Loucy (cell line): ENCODE measurements at regions not wholly inside any gene's neighbourhood (a gene's known extent, or its start where the extent isn't known, plus 50 kb on each side); places are given as distances from the start of the nearest gene placed in this dataset.

Source experiments
- H2AFZ ChIP-seq: fragments of 200-600 bp; sonication (generic); 2 replicates; pipeline ENCODE4 v1.6.0; 2016; ENCODE audit warnings: antibody characterized with exemption, mild to moderate bottlenecking, low read length, moderate library complexity
- H3F3A ChIP-seq: fragments of 200-600 bp; 2 replicates; pipeline ENCODE4 v1.6.0; 2016; ENCODE audit warnings: antibody characterized with exemption, low read depth, mild to moderate bottlenecking
- H3K27me3 ChIP-seq: fragments of 200-600 bp; sonication (generic); 2 replicates; pipeline ENCODE4 v1.6.1; 2014; ENCODE audit warnings: low read length, mild to moderate bottlenecking; ENCODE audit not compliant: insufficient read depth, poor library complexity, severe bottlenecking
- H3K36me3 ChIP-seq: fragments of 200-600 bp; sonication (generic); 2 replicates; pipeline ENCODE4 v1.6.1; 2016; ENCODE audit warnings: low read length; ENCODE audit not compliant: insufficient read depth
- H3K4me1 ChIP-seq: fragments of 200-600 bp; sonication (generic); 2 replicates; pipeline ENCODE4 v1.5.1; 2014; ENCODE audit warnings: low read length, mild to moderate bottlenecking; ENCODE audit not compliant: insufficient read depth, poor library complexity, severe bottlenecking
- H3K4me2 ChIP-seq: fragments of 200-600 bp; sonication (generic); 2 replicates; pipeline ENCODE4 v1.6.0; 2014; ENCODE audit warnings: antibody characterized with exemption, low read length, low read depth, mild to moderate bottlenecking; ENCODE audit not compliant: poor library complexity, severe bottlenecking
- H3K4me3 ChIP-seq: fragments of 200-600 bp; sonication (generic); 2 replicates; pipeline ENCODE4 v1.5.1; 2014; ENCODE audit warnings: low read length, mild to moderate bottlenecking, mixed read lengths; ENCODE audit not compliant: poor library complexity, severe bottlenecking
- H3K79me2 ChIP-seq: fragments of 200-600 bp; sonication (generic); 2 replicates; pipeline ENCODE4 v1.6.1; 2014; ENCODE audit warnings: low read length; ENCODE audit not compliant: insufficient read depth
- H3K9ac ChIP-seq: fragments of 200-600 bp; sonication (generic); 2 replicates; pipeline ENCODE4 v1.6.0; 2014; ENCODE audit warnings: mild to moderate bottlenecking, low read depth, low read length, moderate library complexity; ENCODE audit not compliant: poor library complexity, severe bottlenecking
- H3K9me2 ChIP-seq: fragments of 200-600 bp; sonication (generic); replicated peaks from 2 replicates; pipeline ENCODE4 v1.6.1; 2016; ENCODE audit warnings: low read depth, low read length, mixed read lengths
- H3K9me3 ChIP-seq: fragments of 200-600 bp; sonication (generic); 2 replicates; pipeline ENCODE4 v1.6.1; 2014; ENCODE audit warnings: mild to moderate bottlenecking, antibody characterized with exemption, low read length, low read depth; ENCODE audit not compliant: insufficient read depth
- H4K20me1 ChIP-seq: fragments of 200-600 bp; sonication (generic); 2 replicates; pipeline ENCODE4 v1.6.0; 2014; ENCODE audit warnings: antibody characterized with exemption, low read length, mild to moderate bottlenecking; ENCODE audit not compliant: insufficient read depth, poor library complexity, severe bottlenecking
- CTCF ChIP-seq: fragments of 200-600 bp; sonication (generic); conservative IDR thresholded peaks from 2 replicates; pipeline ENCODE4 v1.5.1; 2014; ENCODE audit warnings: mild to moderate bottlenecking, antibody characterized with exemption, low read length
- EZH2phosphoT487 ChIP-seq: fragments of 200-600 bp; IDR thresholded peaks from 2 replicates; pipeline ENCODE4 v1.6.1; 2018; ENCODE audit warnings: antibody characterized with exemption, mild to moderate bottlenecking, moderate library complexity, borderline replicate concordance

DNA sequence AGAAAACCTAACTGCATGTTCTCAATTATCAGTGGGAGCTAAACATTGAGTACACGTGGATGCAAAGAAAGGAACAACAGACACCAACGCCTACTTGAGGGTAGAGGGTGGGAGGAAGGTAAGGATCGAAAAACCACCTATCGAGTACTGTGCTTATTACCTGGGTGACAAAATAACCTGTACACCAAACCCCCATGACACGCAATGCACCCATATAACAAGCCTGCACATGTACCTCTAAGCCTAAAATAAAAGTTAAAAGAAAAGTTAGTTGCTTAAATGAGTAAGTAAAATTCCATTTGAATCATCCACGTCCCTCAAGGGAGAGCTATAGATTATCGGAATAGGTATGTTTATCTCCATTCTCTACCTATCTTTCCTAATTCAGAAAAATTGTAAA, 210.2 kb upstream of the ADCY2 start:
- H3K27me3 ChIP-seq, result no peaks in the 10 kb centered on the region
- H3K9me2 ChIP-seq, result no peaks in the 10 kb centered on the region
- TF ChIP-seq EZH2phosphoT487, result no peak
- TF ChIP-seq CTCF, result no peak
- H3K36me3 ChIP-seq, result no peaks in the 10 kb centered on the region
- no peaks in the 10 kb centered on the region for H3K4me1 ChIP-seq
- no peaks in the 10 kb centered on the region for H3F3A ChIP-seq
- no peaks in the 10 kb centered on the region for H4K20me1 ChIP-seq
- H3K9me3 ChIP-seq, result no peaks in the 10 kb centered on the region
- no peak overlapping the region for H3K4me3 ChIP-seq
- H3K4me2 ChIP-seq, result no peak overlapping the region
- no peak overlapping the region for H2AFZ ChIP-seq
- H3K79me2 ChIP-seq, result no peaks in the 10 kb centered on the region
- H3K9ac ChIP-seq, result no peak overlapping the region

DNA sequence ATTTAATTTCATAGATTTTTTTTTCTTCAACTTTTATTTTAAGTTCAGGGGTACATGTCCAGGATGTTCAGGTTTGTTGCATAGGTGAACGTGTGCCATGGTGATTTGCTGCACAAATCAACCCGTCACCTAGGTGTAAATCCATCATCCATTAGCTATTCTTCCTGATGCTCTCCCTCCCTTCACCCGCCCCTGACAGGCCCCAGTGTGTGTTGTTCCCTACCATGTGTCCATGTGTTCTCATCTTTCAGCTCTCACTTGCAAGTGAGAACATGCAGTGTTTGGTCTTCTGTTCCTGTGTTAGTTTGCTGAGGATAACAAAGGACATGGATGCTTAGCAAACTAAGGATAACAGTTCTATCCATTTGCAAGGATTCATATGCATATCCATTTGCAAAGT, 209.1 kb upstream of the ADCY2 start:
- Histone ChIP-seq H3K79me2 (no peaks in the 10 kb centered on the region), H3K27me3 (no peaks in the 10 kb centered on the region), H3K9me2 (no peaks in the 10 kb centered on the region), H2AFZ (no peak overlapping the region), H4K20me1 (no peaks in the 10 kb centered on the region), H3K36me3 (no peaks in the 10 kb centered on the region), H3K4me2 (no peak overlapping the region), H3K4me1 (no peaks in the 10 kb centered on the region), H3K4me3 (no peak overlapping the region), H3F3A (no peaks in the 10 kb centered on the region), H3K9me3 (no peaks in the 10 kb centered on the region), H3K9ac (no peak overlapping the region)
- TF ChIP-seq CTCF (no peak), EZH2phosphoT487 (no peak)

GRCh38 chr5:7190712-7191250, 205.2 kb upstream of the ADCY2 start:
- Histone ChIP-seq H2AFZ (no peak overlapping the region), H3K36me3 (no peaks in the 10 kb centered on the region), H3K4me2 (no peak overlapping the region), H3K4me1 (no peaks in the 10 kb centered on the region), H3K9me2 (no peaks in the 10 kb centered on the region), H3K9ac (no peak overlapping the region), H3K4me3 (no peak overlapping the region), H3K79me2 (no peaks in the 10 kb centered on the region), H3F3A (no peaks in the 10 kb centered on the region), H4K20me1 (no peaks in the 10 kb centered on the region), H3K27me3 (no peaks in the 10 kb centered on the region), H3K9me3 (no peaks in the 10 kb centered on the region)
- no peak for TF ChIP-seq CTCF
- no peak for TF ChIP-seq EZH2phosphoT487
